Esophagus (tissue), 2 donors: ENCODE measurements at regions not wholly inside any gene's neighbourhood (a gene's known extent, or its start where the extent isn't known, plus 50 kb on each side); places are given as distances from the start of the nearest gene placed in this dataset.

Experiments
- H3K27ac ChIP-seq, 2 donors: one replicate each; pipeline ENCODE4 v1.5.1; 2013; ENCODE audit warnings: low read depth in 2 of 2, mild to moderate bottlenecking in 2 of 2, inconsistent platforms in 1 of 2, low read length in 1 of 2, moderate library complexity in 1 of 2
- H3K27me3 ChIP-seq, 2 donors: one replicate each; pipeline ENCODE4 v1.6.1; 2013; ENCODE audit warnings: low read length in 2 of 2, control low read depth in 1 of 2, mild to moderate bottlenecking in 1 of 2; ENCODE audit not compliant: insufficient read depth in 2 of 2, control insufficient read depth in 1 of 2
- H3K36me3 ChIP-seq, 2 donors: one replicate each; pipeline ENCODE4 v1.6.1; 2013; ENCODE audit warnings: low read length in 1 of 2; ENCODE audit not compliant: control insufficient read depth in 2 of 2, insufficient read depth in 2 of 2
- H3K4me1 ChIP-seq, 2 donors: one replicate each; pipeline ENCODE4 v1.6.1; 2013; ENCODE audit warnings: low read length in 1 of 2; ENCODE audit not compliant: control insufficient read depth in 2 of 2, insufficient read depth in 2 of 2
- H3K4me3 ChIP-seq, 2 donors: one replicate each; pipeline ENCODE4 v1.5.1; 2013; ENCODE audit warnings: low read length in 2 of 2, mild to moderate bottlenecking in 2 of 2, low read depth in 1 of 2, moderate library complexity in 1 of 2
- H3K9me3 ChIP-seq, 2 donors: one replicate each; pipeline ENCODE4 v1.6.1; 2013; ENCODE audit warnings: mild to moderate bottlenecking in 2 of 2, low read depth in 1 of 2, low read length in 1 of 2, moderate library complexity in 1 of 2; ENCODE audit not compliant: control insufficient read depth in 2 of 2, insufficient read depth in 1 of 2
- WGBS, 2 donors: extraction: QIAGEN DNeasy Blood & Tissue Kit; methylation state at CpG; one replicate each; pipeline ENCODE4 v1.1.7; 2013; 5-methylcytosine and 5-hydroxymethylcytosine counted together
- donor health status: healthy with polysubstance abuse.
- donor health status: Bipolar disorder and iron deficiency.

DNA sequence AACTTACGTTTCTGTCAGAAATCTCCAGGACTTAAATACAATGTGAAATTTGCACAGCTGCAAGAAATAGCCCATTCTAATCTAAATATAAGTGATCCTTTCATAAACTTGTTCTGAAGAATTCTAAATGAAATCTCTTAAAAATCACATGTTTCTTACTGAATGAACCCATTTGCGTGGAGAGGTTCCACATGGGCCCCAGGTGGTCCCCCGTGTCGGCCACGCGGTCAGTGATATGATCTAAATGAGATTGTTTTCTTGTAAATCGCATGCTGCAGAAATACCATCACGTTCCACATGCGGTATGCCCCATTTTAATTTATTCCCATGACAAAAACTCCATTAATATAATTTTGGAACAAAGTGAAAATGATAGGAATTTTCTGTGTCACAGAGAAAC lies 818.9 kb upstream of the SLC35B3 start:
- Histone ChIP-seq H3K27ac (no peak overlapping the region), H3K9me3 (no peaks in the 10 kb centered on the region), H3K4me1 (no peaks in the 10 kb centered on the region), H3K27me3 (no peaks in the 10 kb centered on the region), H3K4me3 (no peak overlapping the region), H3K36me3 (no peaks in the 10 kb centered on the region)
- 76 to 78% methylated on average over 9 of the region's 9 CpGs for WGBS, 2 donors

DNA sequence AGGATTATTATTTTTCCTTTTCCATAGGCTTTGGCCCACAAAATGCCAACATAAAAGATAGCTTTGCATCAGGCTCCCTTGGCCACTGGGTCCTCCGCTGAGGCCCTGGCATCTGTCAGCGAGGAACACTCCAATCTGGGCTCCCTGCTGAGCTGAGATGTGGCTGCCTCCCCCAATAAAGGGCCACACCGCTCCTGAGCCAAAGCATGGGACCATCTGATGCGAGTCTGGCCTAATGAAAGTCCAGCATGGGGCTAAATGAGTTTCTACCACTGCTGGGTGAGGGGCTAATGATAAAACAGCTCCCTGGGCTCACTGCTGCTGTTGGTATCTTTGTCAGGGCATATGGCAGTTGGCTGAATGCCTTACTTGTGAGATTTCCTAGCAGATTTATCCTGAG lies 817.5 kb upstream of the SLC35B3 start:
- H3K4me3 ChIP-seq: no peak overlapping the region
- no peaks in the 10 kb centered on the region for H3K4me1 ChIP-seq
- H3K36me3 ChIP-seq: no peaks in the 10 kb centered on the region
- no peaks in the 10 kb centered on the region for H3K9me3 ChIP-seq
- H3K27ac ChIP-seq: no peak overlapping the region
- H3K27me3 ChIP-seq: no peaks in the 10 kb centered on the region
- 82 to 85% methylated on average over 4 of the region's 4 CpGs for WGBS, 2 donors

DNA sequence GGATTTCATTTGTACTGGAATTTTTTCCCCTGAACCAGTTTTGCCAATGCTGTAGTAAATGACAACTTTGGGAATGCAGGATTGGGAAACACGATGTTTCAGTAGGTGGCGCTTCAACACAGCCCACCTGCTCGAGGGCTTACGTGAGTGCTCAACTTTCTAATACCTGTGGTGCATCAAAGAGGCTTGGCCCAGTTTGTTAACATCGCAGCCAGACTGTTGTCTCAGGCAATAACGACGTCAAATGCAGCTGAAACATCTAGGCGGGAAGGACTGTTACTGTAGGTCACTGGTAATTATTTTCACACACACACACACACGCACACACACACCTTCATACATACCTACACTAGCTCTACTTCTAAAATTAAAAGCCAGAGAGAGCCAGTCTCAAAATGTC lies 815.5 kb upstream of the SLC35B3 start:
- Histone ChIP-seq H3K27me3 (no peaks in the 10 kb centered on the region), H3K4me1 (no peaks in the 10 kb centered on the region), H3K4me3 (no peak overlapping the region), H3K27ac (no peak overlapping the region), H3K9me3 (no peaks in the 10 kb centered on the region), H3K36me3 (no peaks in the 10 kb centered on the region)
- WGBS, 2 donors: 15 to 16% methylated on average over 9 of the region's 9 CpGs

DNA sequence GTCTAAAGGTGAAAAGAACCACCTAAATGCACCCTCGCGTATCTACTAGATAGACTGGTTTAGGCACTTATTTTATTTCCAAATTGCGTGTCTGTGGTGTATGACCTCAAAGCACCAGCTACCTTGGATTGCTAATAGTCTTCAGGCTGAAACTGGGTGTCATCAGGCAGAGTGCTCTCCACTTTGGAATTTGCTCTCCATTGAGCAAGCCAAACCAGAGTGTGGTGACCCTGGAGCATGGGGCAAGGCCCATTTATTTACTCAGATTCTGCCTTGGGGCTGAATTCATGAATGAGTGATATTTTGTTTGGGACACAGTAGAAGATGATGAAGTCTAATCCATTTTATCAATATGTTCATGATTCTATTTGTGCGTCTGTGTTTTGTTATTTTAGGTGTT lies 812.8 kb upstream of the SLC35B3 start:
- H3K36me3 ChIP-seq: no peaks in the 10 kb centered on the region
- WGBS, 2 donors: 77 to 80% methylated on average over 4 of the region's 4 CpGs
- no peaks in the 10 kb centered on the region for H3K27me3 ChIP-seq
- no peak overlapping the region for H3K4me3 ChIP-seq
- H3K27ac ChIP-seq: no peak overlapping the region
- no peaks in the 10 kb centered on the region for H3K4me1 ChIP-seq
- H3K9me3 ChIP-seq: no peaks in the 10 kb centered on the region

DNA sequence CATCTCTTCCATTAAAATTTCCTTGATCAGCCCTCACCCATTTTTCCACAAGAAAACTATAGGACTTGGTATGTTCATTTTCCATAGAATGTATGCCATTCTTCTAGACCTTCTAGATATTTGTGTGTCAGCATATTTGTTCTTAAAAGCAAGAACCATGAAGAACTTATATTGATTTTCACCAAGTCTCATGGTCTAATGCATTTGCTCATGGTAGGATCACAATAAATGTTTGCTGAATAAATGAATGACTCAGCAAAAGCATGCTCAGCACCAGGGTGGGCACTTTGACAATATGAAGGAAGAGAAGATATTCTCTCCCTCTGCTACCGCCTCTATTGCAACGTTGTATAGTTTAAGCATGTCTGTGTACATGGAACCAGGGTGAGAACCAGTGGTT lies 805.5 kb upstream of the SLC35B3 start:
- Histone ChIP-seq H3K9me3 (no peaks in the 10 kb centered on the region), H3K27me3 (no peaks in the 10 kb centered on the region), H3K36me3 (no peaks in the 10 kb centered on the region), H3K27ac (no peak overlapping the region), H3K4me3 (no peak overlapping the region), H3K4me1 (no peaks in the 10 kb centered on the region)
- 95 to 96% methylated on average over 2 of the region's 2 CpGs for WGBS, 2 donors

DNA sequence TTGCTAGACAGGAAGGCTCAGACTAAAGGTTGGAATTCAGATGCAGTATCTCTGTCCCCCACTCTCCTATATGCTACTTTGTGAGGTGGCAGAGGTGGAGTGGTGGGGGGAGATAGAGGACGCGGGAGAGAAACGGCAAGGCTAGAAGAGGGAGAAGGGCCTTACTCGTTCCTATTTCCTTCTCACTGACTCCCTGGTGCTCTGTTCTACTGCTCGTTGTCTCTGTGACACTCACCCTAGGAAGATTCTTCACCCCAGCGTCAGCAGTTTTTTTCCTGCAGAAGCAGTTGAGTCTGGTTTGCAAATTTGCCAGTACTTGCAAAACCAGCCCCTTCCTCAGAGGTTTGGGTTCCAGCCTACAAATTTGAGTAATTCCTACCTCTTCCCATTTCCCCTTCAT lies 801.1 kb upstream of the SLC35B3 start:
- Histone ChIP-seq H3K27ac (no peak overlapping the region), H3K36me3 (no peaks in the 10 kb centered on the region), H3K4me3 (no peak overlapping the region), H3K27me3 (peaks cover 0 to under 1% of the 10 kb centered on the region in 2 donors), H3K9me3 (peaks cover 0 to 2% of the 10 kb centered on the region in 2 donors), H3K4me1 (no peaks in the 10 kb centered on the region)
- 80 to 83% methylated on average over 6 of the region's 6 CpGs for WGBS, 2 donors

DNA sequence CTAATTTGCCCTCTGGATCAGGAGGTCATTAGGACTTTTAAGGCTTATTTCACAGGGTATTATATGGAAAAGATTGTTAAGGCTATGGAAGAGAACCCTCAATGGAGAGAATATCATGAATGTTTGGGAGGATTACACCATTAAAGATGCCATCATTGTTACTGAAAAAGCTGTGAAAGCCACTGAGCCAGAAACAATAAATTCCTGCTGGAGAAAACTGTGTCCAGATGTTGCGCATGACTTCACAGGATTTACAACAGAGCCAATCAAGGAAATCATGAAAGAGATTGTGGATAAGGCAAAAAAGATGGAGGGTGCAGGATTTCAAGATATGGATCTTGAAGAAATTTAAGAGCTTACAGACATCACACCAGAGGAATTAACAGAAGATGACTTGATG lies 798.3 kb upstream of the SLC35B3 start:
- Histone ChIP-seq H3K4me1 (no peaks in the 10 kb centered on the region), H3K27ac (no peak overlapping the region), H3K4me3 (no peak overlapping the region), H3K9me3 (peaks cover 0 to 2% of the 10 kb centered on the region in 2 donors), H3K27me3 (peaks cover 0 to 2% of the 10 kb centered on the region in 2 donors), H3K36me3 (no peaks in the 10 kb centered on the region)
- WGBS, 2 donors: 93 to 97% methylated on average over 1 of the region's 1 CpG

DNA sequence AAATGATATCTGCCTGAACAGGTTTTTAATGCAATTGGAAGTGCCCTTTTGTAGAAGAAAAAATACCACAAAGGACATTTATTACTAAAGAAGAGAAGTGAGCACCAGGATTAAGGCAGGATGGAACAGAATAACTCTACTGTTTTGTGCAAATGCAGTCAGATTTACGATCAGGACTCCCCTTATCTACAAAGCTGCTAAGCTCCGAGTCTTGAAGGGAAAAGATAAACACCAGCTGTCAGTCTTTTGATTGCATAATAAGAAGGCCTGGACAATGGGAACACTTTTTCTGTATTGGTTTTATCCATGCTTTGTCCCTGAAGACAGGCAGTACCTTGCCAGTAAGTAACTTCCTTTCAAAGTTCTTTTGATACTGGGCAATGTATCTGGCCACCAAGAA lies 797.9 kb upstream of the SLC35B3 start:
- H3K27me3 ChIP-seq: peaks cover 0 to 2% of the 10 kb centered on the region in 2 donors
- no peak overlapping the region for H3K4me3 ChIP-seq
- WGBS, 2 donors: 27 to 42% methylated on average over 2 of the region's 2 CpGs
- peaks cover 0 to 2% of the 10 kb centered on the region in 2 donors for H3K9me3 ChIP-seq
- no peaks in the 10 kb centered on the region for H3K36me3 ChIP-seq
- H3K4me1 ChIP-seq: no peaks in the 10 kb centered on the region
- no peak overlapping the region for H3K27ac ChIP-seq

DNA sequence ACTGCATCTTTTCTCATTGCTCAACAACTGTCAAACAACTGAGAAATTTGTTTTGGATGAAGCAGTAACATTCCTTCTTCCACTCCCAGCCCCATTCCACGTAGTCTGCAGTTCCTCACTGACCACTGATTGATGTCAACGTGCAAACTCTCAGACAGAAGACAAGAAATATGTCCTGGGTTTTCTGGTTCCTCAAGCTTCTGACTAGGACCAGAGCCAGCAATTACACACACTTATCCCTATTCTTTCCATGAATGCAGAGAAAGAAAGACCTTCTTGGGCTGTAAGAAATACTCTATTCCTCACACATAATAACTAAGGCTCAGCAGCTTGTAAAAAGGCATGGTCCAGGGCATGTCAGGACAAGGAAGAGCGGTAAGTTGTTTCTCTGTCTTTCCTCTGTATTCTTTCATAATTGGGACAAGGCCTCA lies 790.1 kb upstream of the SLC35B3 start:
- WGBS, 2 donors: 25 to 27% methylated on average over 3 of the region's 3 CpGs
- no peaks in the 10 kb centered on the region for H3K27me3 ChIP-seq

DNA sequence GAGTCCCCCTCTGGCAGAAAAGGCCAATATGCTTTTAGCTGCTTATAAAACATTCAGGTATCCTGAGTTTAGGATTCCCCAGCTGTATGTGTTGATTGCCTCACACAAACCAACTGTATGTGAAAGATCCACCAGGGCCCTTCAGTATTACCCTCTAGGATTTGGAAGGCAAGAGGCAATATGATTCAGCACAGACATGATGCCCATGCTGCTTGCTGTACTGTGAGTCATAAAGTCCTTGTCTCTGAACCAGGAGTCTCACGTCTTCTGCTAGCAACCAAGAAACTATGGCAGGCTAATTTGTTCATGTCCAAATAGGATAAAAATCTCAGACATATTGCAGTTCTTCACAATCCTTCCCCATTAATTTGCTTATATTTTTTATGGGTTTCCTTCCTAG lies 789.2 kb upstream of the SLC35B3 start:
- 64 to 67% methylated on average over 1 of the region's 1 CpG for WGBS, 2 donors
- no peaks in the 10 kb centered on the region for H3K4me1 ChIP-seq

More for the DNA sequence above, 790.1 kb upstream of the SLC35B3 start:
- H3K9me3 ChIP-seq: no peaks in the 10 kb centered on the region
- H3K36me3 ChIP-seq: no peaks in the 10 kb centered on the region
- H3K27ac ChIP-seq: peak overlapping the region in 1 of 2 donors; percentile 31
- H3K4me3 ChIP-seq: no peak overlapping the region
- H3K4me1 ChIP-seq: no peaks in the 10 kb centered on the region

More for the DNA sequence above, 789.2 kb upstream of the SLC35B3 start:
- Histone ChIP-seq H3K27ac (no peak overlapping the region), H3K36me3 (no peaks in the 10 kb centered on the region), H3K9me3 (no peaks in the 10 kb centered on the region), H3K4me3 (no peak overlapping the region), H3K27me3 (no peaks in the 10 kb centered on the region)
